ENCODE measurements at regions not wholly inside any gene's neighbourhood (a gene's known extent, or its start where the extent isn't known, plus 50 kb on each side); places are given as distances from the start of the nearest gene placed in this dataset.

GRCh38 chr1:63024132-63024531 is 240.2 kb downstream of the ATG4C start:
- no peak for TF ChIP-seq CTCF (IDR thresholded peaks at IDR 0.05 in 4 of 5, conservative IDR thresholded peaks at IDR 0.05 in 1 of 5)
- TF ChIP-seq POLR2A (IDR thresholded peaks at IDR 0.05) = no peak

Measured in gastrocnemius medialis (tissue), 4 donors.